Neural progenitor cell (in vitro differentiated cells): ENCODE measurements at regions not wholly inside any gene's neighbourhood (a gene's known extent, or its start where the extent isn't known, plus 50 kb on each side); places are given as distances from the start of the nearest gene placed in this dataset.
A peak's percentile ranks its signal among the peaks of the same experiment; 100 is the strongest.

Experiments used
- DNase-seq: peaks from one replicate; pipeline ENCODE4 v3.0.0-alpha.2; 2016; ENCODE audit warnings: low spot score
- H2AFZ ChIP-seq: fragments of 200-600 bp; sonication (generic); replicated peaks from 2 replicates; pipeline ENCODE4 v1.6.1; 2016; ENCODE audit warnings: antibody characterized with exemption
- H3F3A ChIP-seq: fragments of 200-600 bp; sonication (generic); 2 replicates; pipeline ENCODE4 v1.6.1; 2016; ENCODE audit warnings: antibody characterized with exemption, low read depth
- H3K27ac ChIP-seq: fragments of 200-600 bp; sonication (generic); 2 replicates; pipeline ENCODE4 v1.5.1; 2016; ENCODE audit warnings: mild to moderate bottlenecking
- H3K27me3 ChIP-seq: fragments of 200-600 bp; sonication (generic); 2 replicates; pipeline ENCODE4 v1.6.1; 2016; ENCODE audit warnings: mild to moderate bottlenecking, moderate library complexity
- H3K36me3 ChIP-seq: fragments of 200-600 bp; sonication (generic); 2 replicates; pipeline ENCODE4 v1.5.1; 2016
- H3K4me1 ChIP-seq: fragments of 200-600 bp; sonication (generic); 2 replicates; pipeline ENCODE4 v1.6.1; 2016; ENCODE audit warnings: mixed run types
- H3K4me2 ChIP-seq: fragments of 200-600 bp; sonication (generic); 2 replicates; pipeline ENCODE4 v1.6.1; 2016
- H3K4me3 ChIP-seq: fragments of 200-600 bp; sonication (generic); 2 replicates; pipeline ENCODE4 v1.5.1; 2016
- H3K79me2 ChIP-seq: fragments of 200-600 bp; sonication (generic); 2 replicates; pipeline ENCODE4 v1.6.1; 2016; ENCODE audit warnings: low read depth
- H3K9ac ChIP-seq: fragments of 200-600 bp; sonication (generic); 2 replicates; pipeline ENCODE4 v1.6.1; 2016
- H3K9me3 ChIP-seq: fragments of 200-600 bp; sonication (generic); 2 replicates; pipeline ENCODE4 v1.5.1; 2016; ENCODE audit warnings: low read depth
- H4K20me1 ChIP-seq: fragments of 200-600 bp; sonication (generic); 2 replicates; pipeline ENCODE4 v1.6.1; 2016; ENCODE audit warnings: low read depth
- H3K27ac Mint-ChIP-seq: 3 replicates; pipeline ENCODE4 v1.8.0; 2021; ENCODE audit warnings: mixed read lengths
- H3K27me3 Mint-ChIP-seq: 2 replicates; pipeline ENCODE4 v1.8.0; 2022; ENCODE audit warnings: low read depth, mild to moderate bottlenecking, inconsistent platforms, moderate library complexity, mixed read lengths; ENCODE audit not compliant: insufficient read depth
- H3K36me3 Mint-ChIP-seq: 3 replicates; pipeline ENCODE4 v1.8.0; 2021; ENCODE audit warnings: mixed read lengths
- H3K4me1 Mint-ChIP-seq: 3 replicates; pipeline ENCODE4 v1.8.0; 2021; ENCODE audit warnings: mixed read lengths
- H3K4me3 Mint-ChIP-seq: 3 replicates; pipeline ENCODE4 v1.8.0; 2021; ENCODE audit warnings: mild to moderate bottlenecking, moderate library complexity, mixed read lengths
- H3K9me3 Mint-ChIP-seq: 3 replicates; pipeline ENCODE4 v1.8.0; 2020; ENCODE audit warnings: mixed read lengths
- CTCF ChIP-seq: fragments of 200-600 bp; sonication (generic); IDR thresholded peaks from 2 replicates; pipeline ENCODE4 v1.5.1; 2017; ENCODE audit warnings: antibody characterized with exemption, mild to moderate bottlenecking
- EZH2 ChIP-seq: fragments of 200-600 bp; sonication (generic); IDR thresholded peaks from 2 replicates; pipeline ENCODE4 v1.6.1; 2017; ENCODE audit warnings: antibody characterized with exemption, mild to moderate bottlenecking, moderate library complexity
- EZH2phosphoT487 ChIP-seq: fragments of 200-600 bp; sonication (generic); IDR thresholded peaks from 2 replicates; pipeline ENCODE4 v1.6.1; 2017; ENCODE audit warnings: antibody characterized with exemption

GRCh38 chr15:100729461-100729860 is 127.1 kb downstream of the ASB7 start:
- H3K4me2 ChIP-seq, result no peak overlapping the region
- H3K79me2 ChIP-seq, result no peaks in the 10 kb centered on the region
- no peak for TF ChIP-seq EZH2
- no peak for TF ChIP-seq CTCF
- no peak for TF ChIP-seq EZH2phosphoT487
- no peaks in the 10 kb centered on the region for H3K9me3 ChIP-seq
- no peak overlapping the region for H3K9ac ChIP-seq
- no peaks in the 10 kb centered on the region for H3K27me3 ChIP-seq
- Mint-ChIP-seq H3K27ac (peak overlapping the region; percentile 57), H3K36me3 (no peaks in the 10 kb centered on the region), H3K27me3 (peaks cover 11% of the 10 kb centered on the region), H3K4me1 (peaks cover 18% of the 10 kb centered on the region), H3K4me3 (no peak overlapping the region), H3K9me3 (no peaks in the 10 kb centered on the region)
- no peaks in the 10 kb centered on the region for H3K4me1 ChIP-seq
- no peak overlapping the region for H2AFZ ChIP-seq
- no peak overlapping the region for H3K27ac ChIP-seq
- H4K20me1 ChIP-seq, result no peaks in the 10 kb centered on the region
- H3K4me3 ChIP-seq, result no peak overlapping the region
- no peaks in the 10 kb centered on the region for H3K36me3 ChIP-seq
- DNase-seq, result no peak
- no peaks in the 10 kb centered on the region for H3F3A ChIP-seq

DNA sequence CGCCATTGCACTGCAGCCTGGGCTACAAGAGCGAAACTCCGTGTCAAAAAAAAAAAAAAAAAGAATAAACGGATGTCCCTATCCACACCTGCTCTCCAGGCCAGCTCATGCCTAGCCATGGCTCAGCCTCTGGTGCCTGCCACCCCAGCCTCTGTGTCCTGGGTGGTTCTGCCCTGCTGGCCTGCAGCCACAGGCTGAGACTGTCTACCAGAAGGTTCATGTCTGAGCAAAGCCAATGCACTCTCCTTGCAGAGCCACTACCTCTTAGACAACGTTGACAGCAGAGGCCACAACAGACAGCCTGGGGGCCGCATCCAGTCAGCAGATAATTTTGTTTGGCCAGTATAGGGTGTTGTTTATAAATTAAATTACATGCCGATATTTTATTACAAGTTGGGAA is 127.7 kb downstream of the ASB7 start:
- Histone ChIP-seq H3K27me3 (no peaks in the 10 kb centered on the region), H3K9ac (no peak overlapping the region), H3K36me3 (no peaks in the 10 kb centered on the region), H3K27ac (no peak overlapping the region), H3K9me3 (no peaks in the 10 kb centered on the region), H3K4me1 (no peaks in the 10 kb centered on the region), H3K79me2 (no peaks in the 10 kb centered on the region), H3F3A (no peaks in the 10 kb centered on the region), H3K4me3 (no peak overlapping the region), H4K20me1 (no peaks in the 10 kb centered on the region), H3K4me2 (no peak overlapping the region), H2AFZ (no peak overlapping the region)
- Mint-ChIP-seq H3K27ac (no peak overlapping the region), H3K4me3 (no peak overlapping the region), H3K9me3 (no peaks in the 10 kb centered on the region), H3K4me1 (peaks cover 17% of the 10 kb centered on the region), H3K27me3 (peaks cover 11% of the 10 kb centered on the region), H3K36me3 (no peaks in the 10 kb centered on the region)
- no peak for DNase-seq
- TF ChIP-seq EZH2 (no peak), EZH2phosphoT487 (no peak), CTCF (no peak)

GRCh38 chr15:100730655-100731266 is 128.4 kb downstream of the ASB7 start:
- H3K9me3 Mint-ChIP-seq, result no peaks in the 10 kb centered on the region
- peaks cover 11% of the 10 kb centered on the region for H3K27me3 Mint-ChIP-seq
- Histone ChIP-seq H3K4me3 (no peak overlapping the region), H3K27ac (no peak overlapping the region), H3K4me2 (no peak overlapping the region), H3K36me3 (no peaks in the 10 kb centered on the region), H4K20me1 (no peaks in the 10 kb centered on the region), H3K9ac (no peak overlapping the region), H3K4me1 (no peaks in the 10 kb centered on the region), H3K27me3 (no peaks in the 10 kb centered on the region), H3F3A (no peaks in the 10 kb centered on the region), H2AFZ (no peak overlapping the region), H3K79me2 (no peaks in the 10 kb centered on the region), H3K9me3 (no peaks in the 10 kb centered on the region)
- no peak overlapping the region for H3K4me3 Mint-ChIP-seq
- H3K36me3 Mint-ChIP-seq, result no peaks in the 10 kb centered on the region
- no peak overlapping the region for H3K27ac Mint-ChIP-seq
- DNase-seq, result no peak
- no peak for TF ChIP-seq CTCF
- no peak for TF ChIP-seq EZH2phosphoT487
- no peak for TF ChIP-seq EZH2
- H3K4me1 Mint-ChIP-seq, result peaks cover 15% of the 10 kb centered on the region
